Naive thymus-derived CD4-positive, alpha-beta T cell (primary cell): ENCODE measurements at regions not wholly inside any gene's neighbourhood (a gene's known extent, or its start where the extent isn't known, plus 50 kb on each side); places are given as distances from the start of the nearest gene placed in this dataset.

Experiments used
- ATAC-seq: fragments of 150-1000 bp; cut with Tn5 transposase; 2 replicates; pipeline ENCODE4 v1.10.0; 2021; ENCODE audit warnings: mild to moderate bottlenecking, moderate library complexity
- CTCF ChIA-PET: fragments of 350-600 bp; sonication (Branson Sonifier 250); formaldehyde crosslinking; loops from one replicate; lab custom pipeline; 2021; ENCODE audit warnings: antibody characterized with exemption; lab: Charles Lee
- POLR2A ChIA-PET: fragments of 350-600 bp; sonication (Branson Sonifier 250); formaldehyde crosslinking; loops from one replicate; lab custom pipeline; 2021; ENCODE audit warnings: antibody characterized with exemption, inconsistent platforms; lab: Charles Lee
- DNase-seq, 9 donors: peaks; one replicate each; pipeline versions ENCODE4 v3.0.0 to v3.0.0-alpha.2; 2020 to 2022; ENCODE audit warnings: mixed read lengths in 1 of 9
- H3K27ac ChIP-seq: one replicate; pipeline ENCODE4 v1.7.0; 2013; ENCODE audit warnings: mild to moderate bottlenecking, low read depth, low read length, moderate library complexity
- H3K27me3 ChIP-seq, 2 donors: one replicate each; pipeline ENCODE4 v1.7.0; 2013; ENCODE audit warnings: low read length in 2 of 2, mild to moderate bottlenecking in 2 of 2, moderate library complexity in 2 of 2; ENCODE audit not compliant: control insufficient read depth in 2 of 2, insufficient read depth in 2 of 2
- H3K36me3 ChIP-seq, 3 experiments: 1 replicate in 2 of 3; 2 replicates in 1 of 3; pipeline ENCODE4 v1.7.0; 2013; ENCODE audit warnings: low read length in 3 of 3, mild to moderate bottlenecking in 3 of 3, moderate library complexity in 1 of 3; ENCODE audit not compliant: insufficient read depth in 3 of 3, control insufficient read depth in 2 of 3
- H3K4me1 ChIP-seq, 2 donors: one replicate each; pipeline ENCODE4 v1.7.0; 2013; ENCODE audit warnings: low read length in 2 of 2, mild to moderate bottlenecking in 2 of 2, moderate library complexity in 1 of 2; ENCODE audit not compliant: control insufficient read depth in 2 of 2, insufficient read depth in 2 of 2
- H3K4me3 ChIP-seq: 2 replicates; pipeline ENCODE4 v1.7.0; 2013; ENCODE audit warnings: mild to moderate bottlenecking, low read length
- H3K9me3 ChIP-seq, 3 experiments: 1 replicate in 2 of 3; 2 replicates in 1 of 3; pipeline ENCODE4 v1.7.0; 2013; ENCODE audit warnings: low read length in 3 of 3; ENCODE audit not compliant: control insufficient read depth in 2 of 3
- H3K27ac Mint-ChIP-seq, 9 donors: one replicate each; pipeline ENCODE4 v1.8.0; 2020 to 2022; ENCODE audit warnings: mixed read lengths in 9 of 9, mild to moderate bottlenecking in 8 of 9, moderate library complexity in 5 of 9, inconsistent platforms in 2 of 9
- H3K27me3 Mint-ChIP-seq, 5 donors: one replicate each; pipeline ENCODE4 v1.8.0; 2021 to 2022; ENCODE audit warnings: mixed read lengths in 5 of 5, mild to moderate bottlenecking in 1 of 5
- H3K36me3 Mint-ChIP-seq, 5 donors: one replicate each; pipeline ENCODE4 v1.8.0; 2020 to 2022; ENCODE audit warnings: mixed read lengths in 5 of 5, mild to moderate bottlenecking in 3 of 5, inconsistent platforms in 1 of 5
- H3K4me1 Mint-ChIP-seq, 7 donors: one replicate each; pipeline ENCODE4 v1.8.0; 2020 to 2022; ENCODE audit warnings: mixed read lengths in 7 of 7, mild to moderate bottlenecking in 3 of 7, inconsistent platforms in 1 of 7
- H3K4me3 Mint-ChIP-seq, 10 donors: one replicate each; pipeline ENCODE4 v1.8.0; 2020 to 2022; ENCODE audit warnings: mild to moderate bottlenecking in 10 of 10, mixed read lengths in 10 of 10, moderate library complexity in 6 of 10, inconsistent platforms in 2 of 10
- H3K9me3 Mint-ChIP-seq, 11 donors: one replicate each; pipeline ENCODE4 v1.8.0; 2020 to 2022; ENCODE audit warnings: mixed read lengths in 11 of 11, mild to moderate bottlenecking in 4 of 11, inconsistent platforms in 1 of 11, moderate library complexity in 1 of 11
- intact Hi-C, 2 donors: fragments of 100-400 bp; cut with micrococcal nuclease; formaldehyde crosslinking; loops; one replicate each; pipeline ENCODE4 v1.15.1; 2023

GRCh38 chr2:13046557-13047165 is 329.9 kb downstream of the TRIB2 start:
- H3K4me3 Mint-ChIP-seq: no peak overlapping the region
- peaks cover 0 to 5% (median 0%) of the 10 kb centered on the region in 5 donors for H3K36me3 Mint-ChIP-seq
- H3K27ac Mint-ChIP-seq: no peak overlapping the region
- no peaks in the 10 kb centered on the region for H3K9me3 ChIP-seq
- H3K4me1 Mint-ChIP-seq: no peaks in the 10 kb centered on the region
- intact Hi-C loops: no loop called here
- CTCF ChIA-PET: interaction anchor here (0.6 kb wide), 1 partner anchor 70 kb away, joined by 3 read pairs; no protein-coding TSS in a partner anchor
- H3K27me3 ChIP-seq: no peaks in the 10 kb centered on the region
- no peaks in the 10 kb centered on the region for H3K36me3 ChIP-seq
- no peak for DNase-seq
- no peak for ATAC-seq
- H3K27me3 Mint-ChIP-seq: peaks cover 2 to 61% (median 45%) of the 10 kb centered on the region in 5 donors
- H3K27ac ChIP-seq: no peak overlapping the region
- H3K4me3 ChIP-seq: no peak overlapping the region
- peaks cover 0 to 7% (median 4%) of the 10 kb centered on the region in 11 donors for H3K9me3 Mint-ChIP-seq
- POLR2A ChIA-PET: interaction anchor here (0.7 kb wide), 1 partner anchor 1788 kb away, joined by 3 read pairs; no protein-coding TSS in a partner anchor
- no peaks in the 10 kb centered on the region for H3K4me1 ChIP-seq

- peaks cover 0 to 3% (median 0%) of the 10 kb centered on the region in 5 donors for H3K36me3 Mint-ChIP-seq
- no peak overlapping the region for H3K4me3 Mint-ChIP-seq
- Histone ChIP-seq H3K4me1 (no peaks in the 10 kb centered on the region), H3K36me3 (no peaks in the 10 kb centered on the region), H3K27ac (no peak overlapping the region), H3K4me3 (no peak overlapping the region), H3K27me3 (no peaks in the 10 kb centered on the region), H3K9me3 (no peaks in the 10 kb centered on the region)
- CTCF ChIA-PET: interaction anchor here (0.7 kb wide), 1 partner anchor 60 kb away, joined by 4 read pairs; no protein-coding TSS in a partner anchor
- intact Hi-C loops: no loop called here
- peaks cover 4 to 45% (median 33%) of the 10 kb centered on the region in 5 donors for H3K27me3 Mint-ChIP-seq
- H3K4me1 Mint-ChIP-seq: no peaks in the 10 kb centered on the region
- DNase-seq (no peak), ATAC-seq (no peak)
- H3K9me3 Mint-ChIP-seq: peaks cover 0 to 4% (median 0%) of the 10 kb centered on the region in 11 donors
- no peak overlapping the region for H3K27ac Mint-ChIP-seq
- POLR2A ChIA-PET: no interaction called here
Observed at GRCh38 chr2:13050764-13051163, 334.0 kb downstream of the TRIB2 start.

GRCh38 chr2:13052547-13052946 is 335.8 kb downstream of the TRIB2 start:
- POLR2A ChIA-PET: no interaction called here
- Histone ChIP-seq H3K27ac (no peak overlapping the region), H3K4me3 (no peak overlapping the region), H3K27me3 (no peaks in the 10 kb centered on the region), H3K36me3 (no peaks in the 10 kb centered on the region), H3K4me1 (no peaks in the 10 kb centered on the region), H3K9me3 (no peaks in the 10 kb centered on the region)
- no peak for ATAC-seq
- Mint-ChIP-seq H3K4me1 (no peaks in the 10 kb centered on the region), H3K4me3 (no peak overlapping the region), H3K27me3 (peaks cover 4 to 49% (median 23%) of the 10 kb centered on the region in 5 donors), H3K36me3 (no peaks in the 10 kb centered on the region), H3K27ac (no peak overlapping the region), H3K9me3 (peaks cover 0 to 3% (median 0%) of the 10 kb centered on the region in 11 donors)
- intact Hi-C loops: no loop called here
- no peak for DNase-seq
- CTCF ChIA-PET: no interaction called here

- Mint-ChIP-seq H3K36me3 (no peaks in the 10 kb centered on the region), H3K4me3 (no peak overlapping the region), H3K9me3 (peaks cover 0 to 2% (median 0%) of the 10 kb centered on the region in 11 donors), H3K4me1 (no peaks in the 10 kb centered on the region), H3K27ac (no peak overlapping the region), H3K27me3 (peaks cover 6 to 43% (median 17%) of the 10 kb centered on the region in 5 donors)
- no peak overlapping the region for H3K4me3 ChIP-seq
- intact Hi-C loops: no loop called here
- ATAC-seq (no peak), DNase-seq (no peak)
- H3K9me3 ChIP-seq: no peaks in the 10 kb centered on the region
- H3K36me3 ChIP-seq: no peaks in the 10 kb centered on the region
- no peaks in the 10 kb centered on the region for H3K4me1 ChIP-seq
- H3K27me3 ChIP-seq: no peaks in the 10 kb centered on the region
- H3K27ac ChIP-seq: no peak overlapping the region
- ChIA-PET POLR2A (no interaction called here), CTCF (no interaction called here)
Observed at GRCh38 chr2:13056259-13056843, 339.6 kb downstream of the TRIB2 start.

- DNase-seq: no peak
- Mint-ChIP-seq H3K9me3 (peaks cover 0 to 2% (median 0%) of the 10 kb centered on the region in 11 donors), H3K27ac (no peak overlapping the region), H3K4me1 (no peaks in the 10 kb centered on the region), H3K4me3 (no peak overlapping the region), H3K27me3 (peaks cover 6 to 41% (median 16%) of the 10 kb centered on the region in 5 donors), H3K36me3 (no peaks in the 10 kb centered on the region)
- Histone ChIP-seq H3K4me1 (no peaks in the 10 kb centered on the region), H3K4me3 (no peak overlapping the region), H3K27ac (no peak overlapping the region), H3K27me3 (no peaks in the 10 kb centered on the region), H3K36me3 (no peaks in the 10 kb centered on the region), H3K9me3 (no peaks in the 10 kb centered on the region)
- CTCF ChIA-PET: no interaction called here
- intact Hi-C loops: no loop called here
- POLR2A ChIA-PET: no interaction called here
- no peak for ATAC-seq
Observed at GRCh38 chr2:13057671-13058070, 340.9 kb downstream of the TRIB2 start.

GRCh38 chr2:13066676-13067075 is 349.9 kb downstream of the TRIB2 start:
- Histone ChIP-seq H3K27me3 (no peaks in the 10 kb centered on the region), H3K27ac (no peak overlapping the region), H3K9me3 (no peaks in the 10 kb centered on the region), H3K36me3 (no peaks in the 10 kb centered on the region), H3K4me3 (no peak overlapping the region), H3K4me1 (no peaks in the 10 kb centered on the region)
- H3K36me3 Mint-ChIP-seq: no peaks in the 10 kb centered on the region
- no peaks in the 10 kb centered on the region for H3K4me1 Mint-ChIP-seq
- no peak for DNase-seq
- no peak overlapping the region for H3K27ac Mint-ChIP-seq
- H3K27me3 Mint-ChIP-seq: peaks cover 5 to 54% (median 30%) of the 10 kb centered on the region in 5 donors
- no peak overlapping the region for H3K4me3 Mint-ChIP-seq
- ChIA-PET POLR2A (no interaction called here), CTCF (no interaction called here)
- H3K9me3 Mint-ChIP-seq: no peaks in the 10 kb centered on the region
- ATAC-seq: no peak
- intact Hi-C loops: no loop called here

- intact Hi-C loops: no loop called here
- CTCF ChIA-PET: no interaction called here
- no peaks in the 10 kb centered on the region for H3K27me3 ChIP-seq
- H3K27ac ChIP-seq: no peak overlapping the region
- no peak for DNase-seq
- Mint-ChIP-seq H3K4me1 (no peaks in the 10 kb centered on the region), H3K27me3 (peaks cover 5 to 57% (median 30%) of the 10 kb centered on the region in 5 donors), H3K27ac (no peak overlapping the region), H3K36me3 (no peaks in the 10 kb centered on the region), H3K4me3 (no peak overlapping the region), H3K9me3 (no peaks in the 10 kb centered on the region)
- H3K4me1 ChIP-seq: no peaks in the 10 kb centered on the region
- H3K36me3 ChIP-seq: no peaks in the 10 kb centered on the region
- POLR2A ChIA-PET: no interaction called here
- no peak overlapping the region for H3K4me3 ChIP-seq
- H3K9me3 ChIP-seq: no peaks in the 10 kb centered on the region
- ATAC-seq: no peak
Observed at GRCh38 chr2:13067508-13067907, 350.8 kb downstream of the TRIB2 start.
